ENCODE measurements at regions not wholly inside any gene's neighbourhood (a gene's known extent, or its start where the extent isn't known, plus 50 kb on each side); places are given as distances from the start of the nearest gene placed in this dataset.
"Not testable (repeated sequence)": the region's sequence is repeated elsewhere in the genome, so short reads cannot be mapped to it uniquely, and the experiment has no call there.

DNA sequence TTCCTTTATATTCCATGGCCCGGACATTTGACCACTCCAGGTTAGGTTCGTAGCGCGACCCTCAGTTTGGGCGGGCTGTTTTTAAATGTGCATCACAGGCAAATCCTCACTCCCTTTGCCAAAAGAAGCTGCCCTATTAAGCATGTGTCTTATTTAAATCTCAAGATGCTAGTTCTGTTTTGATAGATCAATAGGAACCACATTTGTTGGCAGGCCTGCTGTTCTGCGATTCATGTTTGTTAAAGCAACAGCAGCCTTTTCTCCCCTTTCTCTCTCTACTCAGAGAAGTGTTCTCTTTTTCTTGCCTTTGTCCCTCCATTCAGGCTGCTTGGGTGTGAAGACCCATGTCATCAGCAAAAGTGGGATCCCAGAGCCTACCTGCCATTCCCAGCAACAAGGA lies 212.0 kb upstream of the SSTR4 start:
- no peak for DNase-seq

DNA sequence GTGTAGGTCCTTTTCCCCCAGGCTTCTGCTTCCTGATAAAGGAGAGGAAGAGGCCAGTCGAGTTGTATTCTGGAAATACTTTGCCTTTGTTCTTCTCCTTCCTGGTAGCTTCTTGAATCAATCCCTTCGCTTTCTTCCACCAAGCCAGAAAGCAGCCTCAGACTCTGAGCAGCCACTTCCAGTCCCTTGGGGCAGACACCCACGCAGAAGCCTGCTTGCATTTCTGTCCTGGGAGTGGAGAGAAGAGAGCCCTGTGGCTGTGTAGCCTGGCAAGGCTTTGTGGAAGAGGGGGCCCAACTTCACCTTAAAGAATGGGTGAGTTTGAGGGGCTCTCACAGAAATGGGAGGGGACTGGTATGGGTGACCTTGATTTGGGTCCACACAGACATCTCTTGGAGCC lies 211.0 kb upstream of the SSTR4 start:
- DNase-seq: no peak

GRCh38 chr20:22825076-22825475 lies 210.0 kb upstream of the SSTR4 start:
- DNase-seq: no peak

- DNase-seq: no peak
Observed at GRCh38 chr20:22825546-22825945, 209.6 kb upstream of the SSTR4 start.

GRCh38 chr20:22826306-22827230 lies 208.5 kb upstream of the SSTR4 start:
- no peak for DNase-seq

GRCh38 chr20:22827916-22828315 lies 207.2 kb upstream of the SSTR4 start:
- no peak for DNase-seq

DNA sequence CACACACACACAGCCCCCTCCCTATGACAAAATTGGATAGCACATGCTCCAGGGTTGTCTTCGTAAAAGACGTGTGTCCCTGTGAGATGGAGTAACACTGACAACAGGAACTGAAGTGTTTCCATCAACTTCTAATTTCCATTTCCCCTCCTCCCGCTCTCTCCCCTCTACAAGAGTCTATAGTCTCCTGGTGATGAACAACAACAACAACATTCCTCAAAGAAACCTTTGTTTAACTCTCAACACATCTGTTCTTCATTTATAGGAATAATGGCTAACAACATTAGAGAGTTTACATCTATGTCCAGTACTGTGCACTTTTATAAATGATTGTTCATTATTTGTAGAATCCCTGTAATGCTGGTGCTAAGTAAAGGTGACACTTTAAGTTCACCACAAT lies 205.8 kb upstream of the SSTR4 start:
- DNase-seq: no peak

DNA sequence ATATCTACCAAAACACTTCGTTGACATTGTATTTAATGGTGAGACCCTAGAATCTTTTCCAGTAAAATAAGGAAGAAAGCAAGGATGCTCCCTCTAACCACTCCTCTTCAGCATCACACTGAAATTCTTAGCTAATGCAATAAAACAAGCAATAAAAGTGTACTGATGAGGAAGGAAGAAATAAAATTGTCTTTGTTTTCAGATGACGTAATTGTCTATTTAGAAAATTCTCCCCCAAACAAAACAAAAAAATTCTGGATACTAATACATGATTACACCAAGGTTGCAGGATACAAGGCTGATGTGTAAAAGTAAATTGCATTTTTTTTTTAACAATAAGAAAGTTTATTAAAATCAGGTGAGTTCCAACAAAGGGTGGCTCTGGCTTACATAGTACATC lies 205.0 kb upstream of the SSTR4 start:
- no peak for DNase-seq

GRCh38 chr20:22830715-22831114 lies 204.4 kb upstream of the SSTR4 start:
- not testable (repeated sequence) for DNase-seq

DNA sequence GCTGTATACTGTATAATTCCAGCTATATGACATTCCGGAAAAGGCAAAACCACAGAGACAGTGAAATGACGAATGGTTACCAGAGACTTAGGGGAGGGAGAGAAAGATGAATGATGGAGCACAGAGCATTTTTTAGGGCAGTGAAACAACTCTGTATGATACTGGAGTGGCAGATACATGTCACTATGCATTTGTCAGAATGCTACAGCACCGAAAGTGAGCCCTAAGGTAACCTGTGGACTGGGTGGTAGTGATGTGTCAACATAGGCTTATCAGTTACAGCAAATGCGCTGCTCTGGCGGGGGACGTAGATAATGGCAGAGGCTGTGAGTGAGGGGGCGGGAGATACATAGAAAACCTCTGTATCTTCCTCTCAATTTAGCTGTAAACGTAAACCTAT lies 201.3 kb upstream of the SSTR4 start:
- no peak for DNase-seq

GRCh38 chr20:22834651-22835256 lies 200.4 kb upstream of the SSTR4 start:
- no peak for DNase-seq

DNA sequence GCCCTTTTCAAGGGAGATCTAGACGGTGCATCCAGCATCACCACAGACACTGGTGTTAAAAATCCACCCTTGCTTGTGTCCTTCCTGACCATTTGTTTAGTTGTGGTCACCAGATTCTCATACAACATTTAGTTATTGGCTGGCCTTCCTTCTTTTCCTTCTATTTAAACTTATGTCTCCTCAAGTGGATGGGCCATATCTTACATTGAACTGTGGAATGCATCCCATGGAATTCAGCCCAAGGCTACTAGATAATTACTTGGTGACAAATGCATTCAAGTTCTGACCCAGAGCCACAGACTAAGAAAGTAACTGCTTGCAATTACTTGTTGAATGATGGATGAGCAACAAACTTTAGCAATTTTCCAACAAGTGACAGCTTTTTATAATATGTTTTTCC lies 198.9 kb upstream of the SSTR4 start:
- DNase-seq: no peak

DNA sequence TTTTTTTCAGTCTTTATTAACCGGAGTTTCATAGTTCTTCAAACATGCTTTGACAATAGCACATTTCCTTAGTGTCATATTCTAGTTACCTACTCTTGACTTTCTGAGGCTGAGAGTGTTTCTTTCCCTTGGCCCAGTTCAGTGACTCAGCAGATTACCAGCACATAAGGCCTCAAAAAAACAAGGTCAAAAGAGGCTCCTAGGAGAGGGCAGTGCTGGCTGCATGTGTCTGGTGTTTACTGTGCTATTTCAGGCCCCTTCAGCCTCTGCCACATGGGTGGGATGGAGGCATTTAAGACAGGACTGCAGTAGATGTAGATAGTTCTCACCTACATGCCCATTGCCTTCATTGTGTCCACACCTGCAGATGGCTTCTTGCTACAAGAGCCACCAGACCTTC lies 198.2 kb upstream of the SSTR4 start:
- no peak for DNase-seq

- DNase-seq: no peak
Observed at GRCh38 chr20:22838001-22838400, 197.1 kb upstream of the SSTR4 start.

DNA sequence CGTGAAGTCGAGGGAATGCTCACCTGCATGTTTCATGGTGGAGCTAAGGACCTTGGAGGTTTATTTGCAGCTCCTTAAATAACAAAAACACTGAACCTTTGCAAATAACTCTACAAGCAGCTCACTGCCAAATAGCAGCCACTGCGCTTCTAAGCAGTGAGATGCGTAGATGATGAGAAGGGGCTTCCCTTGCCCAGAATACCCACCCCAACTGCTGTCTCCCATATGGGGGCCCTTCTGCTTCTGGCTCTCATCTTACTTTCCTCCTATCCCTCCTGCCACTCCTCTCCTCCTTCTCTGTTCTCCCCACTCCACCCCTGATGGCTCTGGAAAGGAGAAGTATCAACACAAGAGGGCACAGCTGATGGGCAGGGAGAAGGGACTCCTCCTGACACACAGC lies 193.3 kb upstream of the SSTR4 start:
- DNase-seq: no peak

DNA sequence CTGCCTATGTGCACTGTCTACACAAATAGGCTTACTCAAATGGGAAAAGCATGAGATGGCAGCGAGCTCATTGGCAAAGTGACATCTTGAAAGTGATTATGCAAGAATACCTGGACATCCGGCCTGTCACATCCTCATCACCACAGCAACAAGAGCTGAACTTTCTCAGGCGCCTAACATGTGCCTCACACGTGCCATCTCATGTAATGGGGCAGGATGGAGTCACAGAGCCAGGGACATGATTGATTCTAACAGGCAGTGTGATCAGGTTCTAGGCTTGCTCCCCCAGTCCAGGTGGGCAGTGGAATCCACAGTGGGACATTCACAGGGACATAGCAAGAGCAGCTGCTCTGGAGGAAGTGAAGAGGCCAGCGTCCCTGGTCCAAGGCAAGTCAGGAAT lies 192.3 kb upstream of the SSTR4 start:
- no peak for DNase-seq

DNA sequence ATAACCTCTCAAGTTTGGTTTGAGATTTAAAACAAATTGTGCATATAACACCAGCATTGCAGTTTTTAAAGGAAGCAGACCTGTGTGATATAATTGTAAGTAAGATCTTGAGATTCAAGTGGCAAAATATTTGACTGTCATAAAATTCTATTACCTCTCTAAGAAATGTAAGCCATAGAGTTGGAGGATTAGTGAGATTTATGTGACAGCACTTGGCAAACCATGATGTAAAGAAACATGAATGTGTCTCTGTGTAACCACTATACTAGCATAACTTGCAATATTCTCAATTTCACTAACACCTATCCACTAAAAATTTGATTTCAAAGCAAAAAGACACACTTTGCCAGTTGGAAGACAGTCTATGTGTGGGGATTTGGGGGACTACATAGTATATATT lies 190.2 kb upstream of the SSTR4 start:
- DNase-seq: no peak

DNA sequence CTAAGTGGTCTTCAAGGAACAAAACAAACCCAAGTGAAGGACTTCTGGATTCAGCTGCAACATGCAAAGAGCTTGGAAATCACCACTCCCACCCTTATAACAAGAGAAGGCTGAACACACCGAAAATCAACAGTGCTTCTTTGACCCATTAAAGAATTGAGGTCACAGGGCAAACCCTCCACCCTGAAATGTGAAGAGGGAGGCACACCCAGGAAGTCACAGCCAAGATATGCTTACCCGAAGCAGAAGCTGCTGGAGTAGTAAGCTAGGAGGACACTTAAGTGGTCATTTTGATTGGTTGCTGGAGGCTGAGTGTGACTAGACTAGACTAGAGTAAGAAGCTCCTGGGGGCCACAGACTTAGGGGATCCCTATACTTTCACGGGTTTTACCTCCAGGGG lies 188.2 kb upstream of the SSTR4 start:
- DNase-seq: no peak

- DNase-seq: no peak
Observed at GRCh38 chr20:22848364-22848763, 186.7 kb upstream of the SSTR4 start.

DNA sequence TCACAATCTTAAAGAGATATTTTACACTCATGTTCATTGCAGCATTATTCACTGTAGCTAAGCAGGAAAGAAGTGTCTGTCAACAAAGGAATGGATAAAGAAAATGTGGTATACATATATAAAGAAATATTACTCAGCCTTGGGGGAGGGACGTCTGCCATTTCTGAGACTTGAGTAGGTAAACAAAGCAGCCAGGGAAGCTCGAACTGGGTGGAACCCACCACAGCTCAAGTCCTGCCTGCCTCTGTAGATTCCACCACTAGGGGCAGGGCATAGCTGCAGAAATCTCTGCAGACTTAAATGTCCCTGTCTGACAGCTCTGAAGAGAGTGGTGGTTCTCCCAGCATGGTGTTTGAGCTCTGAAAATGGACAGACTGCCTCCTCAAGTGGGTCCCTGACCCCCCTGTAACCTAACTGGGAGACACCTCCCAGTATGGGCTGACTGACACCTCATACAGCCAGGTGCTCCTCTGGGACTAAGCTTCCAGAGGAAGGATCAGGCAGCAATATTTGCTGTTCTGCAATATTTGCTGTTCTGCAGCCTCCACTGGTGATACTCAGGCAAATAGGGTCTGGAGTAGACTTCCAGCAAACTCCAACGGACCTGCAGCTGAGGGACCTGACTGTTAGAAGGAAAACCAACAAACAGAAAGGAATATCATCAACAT lies 183.3 kb upstream of the SSTR4 start:
- not testable (repeated sequence) for DNase-seq

DNA sequence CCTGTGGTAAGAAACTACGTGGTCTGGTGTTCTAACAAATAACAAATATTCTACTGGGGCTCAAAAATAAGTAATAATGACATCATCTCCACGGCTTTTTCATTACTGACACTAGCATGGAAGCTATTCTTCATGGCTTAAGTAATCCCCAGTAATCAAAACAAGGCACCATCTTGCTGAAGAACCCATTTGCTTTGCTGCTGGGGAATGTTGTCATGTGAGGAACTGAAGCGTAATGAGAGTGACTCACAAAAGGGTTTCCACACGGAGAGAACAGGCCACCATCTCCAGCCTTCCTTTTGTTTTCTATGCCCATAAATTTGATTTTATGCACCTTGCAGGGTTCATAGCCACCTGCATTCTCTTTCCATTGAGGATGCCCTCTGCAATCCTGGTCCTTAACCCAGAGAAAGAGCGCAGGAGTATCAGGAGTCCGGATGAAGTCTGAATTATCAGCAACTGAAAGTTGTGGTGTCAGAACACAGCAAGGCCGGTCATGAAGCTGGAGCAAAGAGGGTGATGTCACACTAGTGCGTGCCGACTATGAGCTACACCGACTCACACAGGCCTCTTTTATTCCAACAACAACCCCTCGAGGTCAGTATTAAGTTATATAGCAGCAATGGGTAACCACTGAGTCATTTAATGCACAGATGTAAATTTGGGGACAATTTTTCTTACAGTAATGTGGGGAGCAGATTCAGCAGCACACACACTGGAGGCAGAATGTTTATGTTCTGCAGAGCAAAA lies 173.7 kb upstream of the SSTR4 start:
- no peak for DNase-seq

DNA sequence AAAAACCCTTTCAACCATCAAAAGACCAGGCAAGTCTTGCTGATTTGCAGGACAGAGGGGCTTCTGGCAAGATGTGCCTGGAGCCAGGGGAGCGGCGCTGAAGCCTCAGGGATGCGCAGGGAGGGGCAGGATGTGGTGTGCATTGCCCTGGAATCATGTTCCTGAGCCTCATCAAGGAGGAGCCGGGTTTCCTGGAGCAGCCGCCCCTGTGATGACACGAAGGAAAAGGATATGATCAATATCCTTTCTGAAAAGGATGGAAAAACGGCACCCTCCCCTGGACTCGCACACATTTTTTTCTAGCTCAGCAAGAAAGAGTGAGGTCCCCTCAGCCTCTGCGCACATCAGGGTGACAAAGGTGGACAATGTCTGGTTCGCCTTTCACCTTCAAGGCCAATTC lies 173.1 kb upstream of the SSTR4 start:
- DNase-seq: peak; percentile 14

GRCh38 chr20:22862671-22863230 lies 172.4 kb upstream of the SSTR4 start:
- DNase-seq: no peak

All from 8988T (cell line).